K562 (cell line): ENCODE measurements at regions not wholly inside any gene's neighbourhood (a gene's known extent, or its start where the extent isn't known, plus 50 kb on each side); places are given as distances from the start of the nearest gene placed in this dataset.

Experiments used
- ATAC-seq: fragments of 200-7000 bp; cut with Tn5 transposase; 3 replicates; pipeline ENCODE4 v1.9.1; 2020; ENCODE audit warnings: moderate library complexity
- BruUV-seq: library from RNA; stranded (reverse); fragments of 400-500 nt; replicated peaks from 2 replicates; lab custom pipeline; 2021; lab: Mats Ljungman, UMichigan
- CTCF ChIA-PET: fragments of 300-600 bp; formaldehyde crosslinking; extraction: SDS; loops from one replicate; lab custom pipeline; 2021; ENCODE audit warnings: low intra/inter-chr PET ratio; lab: Yijun Ruan, JAX
- POLR2A ChIA-PET: fragments of 300-600, 350-650 bp; sonication (Branson Sonifier 250); formaldehyde crosslinking; extraction: SDS; loops from one replicate; lab custom pipeline; 2021; ENCODE audit warnings: antibody characterized with exemption, inconsistent platforms; lab: Yijun Ruan, JAX
- DNase-seq, 4 experiments: peaks; one replicate each; pipeline versions ENCODE4 v3.0.0 to v3.0.0-alpha.2; 2011 to 2018; ENCODE audit warnings: low spot score in 3 of 4, mixed read lengths in 3 of 4; ENCODE audit errors: extremely low read depth in 1 of 4
- FAIRE-seq: peaks from 2 replicates; lab custom pipeline; 2011; peaks lifted over from hg19 to GRCh38; lab: Jason Lieb, UNC
- H2AFZ ChIP-seq: 2 replicates; pipeline ENCODE4 v1.6.0; 2011; ENCODE audit warnings: low read depth, low read length, control low read depth, inconsistent platforms
- H3K27ac ChIP-seq: fragments of 200-600 bp; 3 replicates; pipeline ENCODE4 v1.8.0; 2011; ENCODE audit warnings: low read depth, mild to moderate bottlenecking, control low read depth, inconsistent platforms, low read length, moderate library complexity, mixed read lengths; ENCODE audit errors: extremely low read depth
- H3K27me3 ChIP-seq, 2 experiments: fragments of 300-600 bp in 1 of 2; 2 replicates in 1 of 2; 3 replicates in 1 of 2; pipeline versions ENCODE4 v1.6.0 to v1.8.0; 2011; ENCODE audit warnings: inconsistent platforms in 2 of 2, low read length in 2 of 2, mild to moderate bottlenecking in 1 of 2, mixed read lengths in 1 of 2, moderate library complexity in 1 of 2; ENCODE audit not compliant: control insufficient read depth in 2 of 2, insufficient read depth in 2 of 2
- H3K36me3 ChIP-seq: fragments of 300-600 bp; 3 replicates; pipeline ENCODE4 v1.8.0; 2011; ENCODE audit warnings: mild to moderate bottlenecking, low read length, inconsistent platforms; ENCODE audit not compliant: control insufficient read depth, insufficient read depth
- H3K4me1 ChIP-seq, 2 experiments: fragments of 200-600 bp in 1 of 2; replicated peaks in 1 of 2; 2 replicates in 1 of 2; 3 replicates in 1 of 2; pipeline versions ENCODE4 v1.5.1 to v1.8.0; 2011; ENCODE audit warnings: inconsistent platforms in 2 of 2, low read length in 2 of 2, mild to moderate bottlenecking in 1 of 2, mixed read lengths in 1 of 2, moderate library complexity in 1 of 2; ENCODE audit not compliant: control insufficient read depth in 2 of 2, insufficient read depth in 2 of 2
- H3K4me2 ChIP-seq: 2 replicates; pipeline ENCODE4 v1.6.1; 2011; ENCODE audit warnings: low read length, control low read depth, inconsistent platforms, mixed read lengths; ENCODE audit not compliant: insufficient read depth
- H3K4me3 ChIP-seq: fragments of 200-600 bp; sonication (generic), shearing (Covaris generic); 2 replicates; pipeline ENCODE4 v1.5.1; 2016; ENCODE audit warnings: control low read depth, inconsistent platforms
- H3K79me2 ChIP-seq: fragments of 200-600 bp; 3 replicates; pipeline ENCODE4 v1.8.0; 2011; ENCODE audit warnings: low read length, inconsistent platforms; ENCODE audit not compliant: control insufficient read depth, insufficient read depth
- H3K9ac ChIP-seq, 2 experiments: 2 replicates each; pipeline versions ENCODE4 v1.6.0 to v1.6.1; 2011; ENCODE audit warnings: low read depth in 2 of 2, low read length in 2 of 2, control low read depth in 1 of 2, inconsistent platforms in 1 of 2, mild to moderate bottlenecking in 1 of 2, mixed read lengths in 1 of 2; ENCODE audit not compliant: insufficient read depth in 1 of 2
- H3K9me1 ChIP-seq: one replicate; pipeline ENCODE4 v1.6.0; 2011; ENCODE audit warnings: inconsistent platforms, mild to moderate bottlenecking, low read length, moderate library complexity; ENCODE audit not compliant: control insufficient read depth, insufficient read depth
- H3K9me3 ChIP-seq: replicated peaks from 2 replicates; pipeline ENCODE4 v1.5.1; 2011; ENCODE audit warnings: low read depth, low read length, inconsistent platforms; ENCODE audit not compliant: control insufficient read depth, insufficient read depth
- H4K20me1 ChIP-seq: replicated peaks from 2 replicates; pipeline ENCODE4 v1.6.1; 2011; ENCODE audit warnings: low read length, inconsistent platforms, mixed read lengths; ENCODE audit not compliant: control insufficient read depth, insufficient read depth
- CEBPZ ChIP-seq: fragments of 150-350 bp; IDR thresholded peaks from 2 replicates; pipeline ENCODE4 v1.6.1; 2014; ENCODE audit warnings: low read depth, mild to moderate bottlenecking, low read length, borderline replicate concordance
- DACH1 ChIP-seq: fragments of 450-650 bp; IDR thresholded peaks from 2 replicates; pipeline ENCODE4 v1.6.1; 2018; ENCODE audit not compliant: partially characterized antibody
- DEAF1 ChIP-seq: fragments of 450-650 bp; formaldehyde crosslinking; IDR thresholded peaks from 2 replicates; pipeline ENCODE4 v1.4.0; 2020; ENCODE audit warnings: mild to moderate bottlenecking, moderate library complexity
- GABPA ChIP-seq: fragments of 200-800 bp; sonication (Bioruptor generic); conservative IDR thresholded peaks from 2 replicates; pipeline ENCODE4 v1.6.1; 2016; ENCODE audit warnings: low read depth, missing genetic modification characterization, missing compliant biosample characterization
- HEY1 ChIP-seq: fragments of 250-450 bp; sonication (Bioruptor Pico); IDR thresholded peaks from 2 replicates; pipeline ENCODE4 v1.5.0; 2020; ENCODE audit warnings: mild to moderate bottlenecking, moderate library complexity, borderline replicate concordance
- HMG20A ChIP-seq: fragments of 450-650 bp; formaldehyde crosslinking; conservative IDR thresholded peaks from 2 replicates; pipeline ENCODE4 v1.4.0; 2020; ENCODE audit warnings: mild to moderate bottlenecking, mixed read lengths
- MEIS2 ChIP-seq: fragments of 450-650 bp; IDR thresholded peaks from 2 replicates; pipeline ENCODE4 v1.6.1; 2014; ENCODE audit warnings: mild to moderate bottlenecking; ENCODE audit not compliant: partially characterized antibody
- RNF2 ChIP-seq: sonication (generic); IDR thresholded peaks from 2 replicates; pipeline ENCODE4 v1.6.1; 2016
- SNRNP70 ChIP-seq: fragments of 200-400 bp; formaldehyde crosslinking; optimal IDR thresholded peaks from 2 replicates; pipeline ENCODE3; 2017; ENCODE audit warnings: low read depth, low read length
- XRCC4 ChIP-seq: IDR thresholded peaks from one replicate; pipeline ENCODE4 v1.6.1; 2011; ENCODE audit not compliant: insufficient read depth, insufficient read length; ENCODE audit errors: extremely low read depth
- ZBTB5 ChIP-seq: fragments of 450-650 bp; IDR thresholded peaks from 2 replicates; pipeline ENCODE4 v1.6.1; 2017; ENCODE audit warnings: antibody characterized with exemption
- ZKSCAN8 ChIP-seq: fragments of 200-800 bp; sonication (Bioruptor generic); IDR thresholded peaks from 2 replicates; pipeline ENCODE4 v1.6.1; 2016; ENCODE audit warnings: missing genetic modification characterization, missing compliant biosample characterization
- ZNF174 ChIP-seq: fragments of 250-450 bp; sonication (Bioruptor Pico); IDR thresholded peaks from 2 replicates; pipeline ENCODE4 v1.4.0; 2020; ENCODE audit warnings: mild to moderate bottlenecking
- ZNF175 ChIP-seq: fragments of 200-800 bp; sonication (Bioruptor generic); IDR thresholded peaks from 2 replicates; pipeline ENCODE4 v1.6.1; 2016; ENCODE audit warnings: low read depth, mild to moderate bottlenecking, missing genetic modification characterization, missing compliant biosample characterization
- ZNF668 ChIP-seq: fragments of 250-450 bp; sonication (Bioruptor Pico); IDR thresholded peaks from 2 replicates; pipeline ENCODE4 v1.8.0; 2022; ENCODE audit warnings: mild to moderate bottlenecking, inconsistent platforms
- WGBS: fragments of 100-300 bp; shearing (Covaris generic); methylation state at CpG from one replicate; pipeline ENCODE4 v1.1.6; 2016; ENCODE audit warnings: low coverage, mixed read lengths; ENCODE audit not compliant: insufficient coverage; ENCODE audit errors: missing lambda C conversion rate; 5-methylcytosine and 5-hydroxymethylcytosine counted together
- in situ Hi-C: fragments of 300-500 bp; cut with MboI; formaldehyde crosslinking; loops from 4 replicates; pipeline ENCODE4 v1.15.0; 2018; ENCODE audit warnings: inconsistent platforms, mixed read lengths
- intact Hi-C: fragments of 100-400 bp; cut with micrococcal nuclease; formaldehyde crosslinking; loops from 2 replicates; pipeline ENCODE4 v1.14.2; 2022

GRCh38 chr6:56758120-56758519 is 115.4 kb upstream of the DST start (continued):
- TF ChIP-seq ZBTB5 (no peak), ZKSCAN8 (no peak), HMG20A (CRISPR knock-in tag) (no peak), CEBPZ (no peak), ZNF668 (CRISPR knock-in tag) (no peak)

- no peak for FAIRE-seq
- TF ChIP-seq HEY1 (CRISPR knock-in tag) (no peak), XRCC4 (no peak), RNF2 (no peak), DEAF1 (CRISPR knock-in tag) (0 out of 2 replicates have a peak, but pooled peaks have one; percentile 24), ZNF174 (no peak), ZNF175 (CRISPR knock-in tag) (no peak), DACH1 (no peak), SNRNP70 (no peak), GABPA (tag) (no peak), MEIS2 (no peak)
These were observed 114.9 kb upstream of the DST start for GRCh38 chr6:56757588-56757984.

More at GRCh38 chr6:56757588-56757984, 114.9 kb upstream of the DST start:
- ChIA-PET POLR2A (no interaction called here), CTCF (interaction anchor here (1.1 kb wide), 1 partner anchor 120 kb away, joined by 4 read pairs; no protein-coding TSS in a partner anchor)
- H4K20me1 ChIP-seq = 0 out of 2 replicates have a peak, but pooled peaks cover 5% of the 10 kb centered on the region
- H3K9ac ChIP-seq = no peak overlapping the region
- 0% methylated on average over 1 of the region's 1 CpG for WGBS
- H3K4me2 ChIP-seq = no peak overlapping the region
- no peaks in the 10 kb centered on the region for H3K9me3 ChIP-seq
- no peak overlapping the region for H3K27ac ChIP-seq
- H2AFZ ChIP-seq = no peak overlapping the region
- BruUV-seq = no TSS peak
- DNase-seq (peak in 1 of 4 experiments; percentile 8), ATAC-seq (peak; percentile 50; the same call in 1 of the 3 replicates)
- in situ Hi-C loops (no loop called here), intact Hi-C loops (no loop called here)
- no peaks in the 10 kb centered on the region for H3K27me3 ChIP-seq
- no peaks in the 10 kb centered on the region for H3K9me1 ChIP-seq
- H3K79me2 ChIP-seq = no peaks in the 10 kb centered on the region
- no peaks in the 10 kb centered on the region for H3K36me3 ChIP-seq
- no peaks in the 10 kb centered on the region for H3K4me1 ChIP-seq
- no peak overlapping the region for H3K4me3 ChIP-seq
